ENCODE measurements at regions not wholly inside any gene's neighbourhood (a gene's known extent, or its start where the extent isn't known, plus 50 kb on each side); places are given as distances from the start of the nearest gene placed in this dataset.

GRCh38 chr6:155660251-155660977 is 204.8 kb upstream of the NOX3 start:
- H3K4me2 ChIP-seq, result no peak overlapping the region
- DNase-seq (ENCODE audit: low read depth in 1 of 2, low spot score in 1 of 2) (no peak), FAIRE-seq (no peak), ATAC-seq (no peak)
- ChIA-PET CTCF (no interaction called here), POLR2A (no interaction called here)
- no peak overlapping the region for H3K4me3 ChIP-seq
- no peak overlapping the region for H3K27ac ChIP-seq
- 34% methylated on average over 6 of the region's 6 CpGs for WGBS (ENCODE audit: missing lambda C conversion rate)
- TF ChIP-seq ZC3H11A (IDR thresholded peaks at IDR 0.05) (no peak), FOXS1 (CRISPR knock-in tag; IDR thresholded peaks at IDR 0.05) (no peak), KDM1A (IDR thresholded peaks at IDR 0.05; ENCODE audit: low read depth) (no peak), CHD2 (IDR thresholded peaks at IDR 0.05; ENCODE audit: low read length, partially characterized antibody) (no peak), BHLHE40 (IDR thresholded peaks at IDR 0.05; ENCODE audit: low read depth, low read length) (no peak), RCOR1 (IDR thresholded peaks at IDR 0.05; ENCODE audit: low read depth, low read length) (no peak), TFCP2L1 (CRISPR knock-in tag; IDR thresholded peaks at IDR 0.05) (no peak), MAZ (IDR thresholded peaks at IDR 0.05; ENCODE audit: borderline replicate concordance, low read depth, low read length) (no peak), POLR2AphosphoS2 (conservative IDR thresholded peaks at IDR 0.05; ENCODE audit: low read length) (no peak), HOXA7 (CRISPR knock-in tag; IDR thresholded peaks at IDR 0.05) (no peak), ZSCAN20 (CRISPR knock-in tag; IDR thresholded peaks at IDR 0.05) (no peak), CHD4 (IDR thresholded peaks at IDR 0.05; ENCODE audit: borderline replicate concordance) (no peak), CEBPB (IDR thresholded peaks at IDR 0.05) (no peak), KDM5A (IDR thresholded peaks at IDR 0.05) (no peak), TP53 (CRISPR knock-in tag; IDR thresholded peaks at IDR 0.05) (no peak), NR3C1 (IDR thresholded peaks at IDR 0.05) (no peak)
- H3K9me3 ChIP-seq, result no peaks in the 10 kb centered on the region
- H3K4me1 ChIP-seq, result no peaks in the 10 kb centered on the region

DNA sequence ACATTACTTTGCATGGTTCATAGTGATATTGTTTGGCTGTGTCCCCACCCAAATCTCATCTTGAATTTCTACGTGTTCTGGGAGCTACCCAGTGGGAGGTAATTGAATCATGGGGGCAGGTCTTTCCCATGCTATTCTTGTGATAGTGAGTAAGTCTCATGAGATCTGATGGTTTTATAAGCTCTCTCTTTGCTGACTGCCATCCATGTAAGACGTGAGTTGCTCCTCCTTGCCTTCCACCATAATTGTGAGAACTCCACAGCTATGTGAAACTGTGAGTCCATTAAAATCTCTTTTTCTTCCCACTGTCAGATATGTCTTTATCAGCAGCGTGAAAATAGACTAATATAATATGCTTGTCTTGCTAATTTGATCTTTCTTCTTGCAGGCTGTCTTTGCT is 200.4 kb upstream of the NOX3 start:
- TF ChIP-seq HEYL (CRISPR knock-in tag; IDR thresholded peaks at IDR 0.05) (no peak), EHMT2 (IDR thresholded peaks at IDR 0.05; ENCODE audit: low read depth) (no peak), SMC3 (IDR thresholded peaks at IDR 0.05) (no peak), HOXB5 (CRISPR knock-in tag; IDR thresholded peaks at IDR 0.05) (no peak), FOSL2 (IDR thresholded peaks at IDR 0.05) (no peak), FOSL2 (CRISPR knock-in tag; IDR thresholded peaks at IDR 0.05) (no peak), CBX8 (IDR thresholded peaks at IDR 0.05) (no peak), EHF (CRISPR knock-in tag; IDR thresholded peaks at IDR 0.05) (no peak)
- TF ChIP-seq, protein P1, sequence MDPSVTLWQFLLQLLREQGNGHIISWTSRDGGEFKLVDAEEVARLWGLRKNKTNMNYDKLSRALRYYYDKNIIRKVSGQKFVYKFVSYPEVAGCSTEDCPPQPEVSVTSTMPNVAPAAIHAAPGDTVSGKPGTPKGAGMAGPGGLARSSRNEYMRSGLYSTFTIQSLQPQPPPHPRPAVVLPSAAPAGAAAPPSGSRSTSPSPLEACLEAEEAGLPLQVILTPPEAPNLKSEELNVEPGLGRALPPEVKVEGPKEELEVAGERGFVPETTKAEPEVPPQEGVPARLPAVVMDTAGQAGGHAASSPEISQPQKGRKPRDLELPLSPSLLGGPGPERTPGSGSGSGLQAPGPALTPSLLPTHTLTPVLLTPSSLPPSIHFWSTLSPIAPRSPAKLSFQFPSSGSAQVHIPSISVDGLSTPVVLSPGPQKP (IDR thresholded peaks at IDR 0.05; ENCODE audit: low read depth, low read length), result no peak
- H3K4me3 ChIP-seq, result no peak overlapping the region
- 0 out of 3 replicates have a peak, but pooled peaks cover 3% of the 10 kb centered on the region for H3K9me3 ChIP-seq
- WGBS (ENCODE audit: missing lambda C conversion rate), result 31% methylated on average over 3 of the region's 3 CpGs
- no peak for DNase-seq (ENCODE audit: low read depth in 1 of 2, low spot score in 1 of 2)
- ChIA-PET POLR2A (no interaction called here), CTCF (no interaction called here)
- no peaks in the 10 kb centered on the region for H3K4me1 ChIP-seq
- FAIRE-seq, result no peak
- H3K4me2 ChIP-seq, result no peak overlapping the region
- ATAC-seq, result no peak
- no peak overlapping the region for H3K27ac ChIP-seq

GRCh38 chr6:155654474-155654873 is 198.8 kb upstream of the NOX3 start:
- ChIA-PET POLR2A (no interaction called here), CTCF (no interaction called here)
- DNase-seq (ENCODE audit: low read depth in 1 of 2, low spot score in 1 of 2) (no peak), FAIRE-seq (no peak), ATAC-seq (no peak)
- Histone ChIP-seq H3K4me3 (no peak overlapping the region), H3K9me3 (0 out of 3 replicates have a peak, but pooled peaks cover 3% of the 10 kb centered on the region), H3K4me2 (no peak overlapping the region), H3K27ac (no peak overlapping the region), H3K4me1 (no peaks in the 10 kb centered on the region)
- TF ChIP-seq HEYL (CRISPR knock-in tag; IDR thresholded peaks at IDR 0.05) (no peak), POLR2A (IDR thresholded peaks at IDR 0.05; ENCODE audit: low read length) (no peak), HDAC2 (IDR thresholded peaks at IDR 0.05) (no peak), SREBF2 (IDR thresholded peaks at IDR 0.05) (no peak), CBX2 (IDR thresholded peaks at IDR 0.05; ENCODE audit: borderline replicate concordance, low read depth) (no peak), POLR2AphosphoS2 (conservative IDR thresholded peaks at IDR 0.05; ENCODE audit: low read length) (no peak), FOSL2 (IDR thresholded peaks at IDR 0.05) (no peak), FOSL2 (CRISPR knock-in tag; IDR thresholded peaks at IDR 0.05) (no peak), HOXB5 (CRISPR knock-in tag; IDR thresholded peaks at IDR 0.05) (no peak), CBX8 (IDR thresholded peaks at IDR 0.05) (no peak), KDM5A (IDR thresholded peaks at IDR 0.05) (no peak), KDM1A (IDR thresholded peaks at IDR 0.05; ENCODE audit: low read depth) (no peak), ATOH8 (CRISPR knock-in tag; IDR thresholded peaks at IDR 0.05; ENCODE audit: low read depth) (no peak), MAFK (IDR thresholded peaks at IDR 0.05; ENCODE audit: partially characterized antibody) (no peak), ZFP36 (IDR thresholded peaks at IDR 0.05; ENCODE audit: borderline replicate concordance, partially characterized antibody) (no peak), MYC (IDR thresholded peaks at IDR 0.05; ENCODE audit: borderline replicate concordance, low read length) (no peak)
- TF ChIP-seq, protein P2, sequence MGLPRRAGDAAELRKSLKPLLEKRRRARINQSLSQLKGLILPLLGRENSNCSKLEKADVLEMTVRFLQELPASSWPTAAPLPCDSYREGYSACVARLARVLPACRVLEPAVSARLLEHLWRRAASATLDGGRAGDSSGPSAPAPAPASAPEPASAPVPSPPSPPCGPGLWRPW (IDR thresholded peaks at IDR 0.05), result no peak
- TF ChIP-seq, protein P3, sequence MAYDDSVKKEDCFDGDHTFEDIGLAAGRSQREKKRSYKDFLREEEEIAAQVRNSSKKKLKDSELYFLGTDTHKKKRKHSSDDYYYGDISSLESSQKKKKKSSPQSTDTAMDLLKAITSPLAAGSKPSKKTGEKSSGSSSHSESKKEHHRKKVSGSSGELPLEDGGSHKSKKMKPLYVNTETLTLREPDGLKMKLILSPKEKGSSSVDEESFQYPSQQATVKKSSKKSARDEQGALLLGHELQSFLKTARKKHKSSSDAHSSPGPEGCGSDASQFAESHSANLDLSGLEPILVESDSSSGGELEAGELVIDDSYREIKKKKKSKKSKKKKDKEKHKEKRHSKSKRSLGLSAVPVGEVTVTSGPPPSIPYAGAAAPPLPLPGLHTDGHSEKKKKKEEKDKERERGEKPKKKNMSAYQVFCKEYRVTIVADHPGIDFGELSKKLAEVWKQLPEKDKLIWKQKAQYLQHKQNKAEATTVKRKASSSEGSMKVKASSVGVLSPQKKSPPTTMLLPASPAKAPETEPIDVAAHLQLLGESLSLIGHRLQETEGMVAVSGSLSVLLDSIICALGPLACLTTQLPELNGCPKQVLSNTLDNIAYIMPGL (CRISPR knock-in tag; IDR thresholded peaks at IDR 0.05; ENCODE audit: borderline replicate concordance), result no peak

Measured in A549 (cell line).